ENCODE measurements at regions not wholly inside any gene's neighbourhood (a gene's known extent, or its start where the extent isn't known, plus 50 kb on each side); places are given as distances from the start of the nearest gene placed in this dataset.
"Not testable (repeated sequence)": the region's sequence is repeated elsewhere in the genome, so short reads cannot be mapped to it uniquely, and the experiment has no call there.

- Histone ChIP-seq H3K4me3 (ENCODE audit: insufficient read depth, low read length) (no peak overlapping the region), H3K27ac (ENCODE audit: low read depth, low read length) (no peak overlapping the region), H3K4me2 (ENCODE audit: insufficient read depth, low read length) (no peak overlapping the region)
Observed at GRCh38 chr6:62999796-63000195, 211.5 kb upstream of the FKBP1C start.

GRCh38 chr6:63006018-63006417 lies 205.3 kb upstream of the FKBP1C start:
- not testable (repeated sequence) for H3K4me2 ChIP-seq (ENCODE audit: insufficient read depth, low read length); H4K20me1 ChIP-seq (ENCODE audit: insufficient read depth, low read length); H3K36me3 ChIP-seq (ENCODE audit: insufficient read depth, low read length); H3K27ac ChIP-seq (ENCODE audit: low read depth, low read length); H3K27me3 ChIP-seq (ENCODE audit: insufficient read depth, low read length); H3K9me3 ChIP-seq (ENCODE audit: low read depth, low read length); H3K79me2 ChIP-seq (ENCODE audit: insufficient read depth, low read length); H3K4me1 ChIP-seq (ENCODE audit: insufficient read depth, low read length); H3K4me3 ChIP-seq (ENCODE audit: insufficient read depth, low read length); DNase-seq (ENCODE audit: insufficient read length, low spot score, missing footprints); H2AFZ ChIP-seq (ENCODE audit: low read length)

More at GRCh38 chr6:62999796-63000195, 211.5 kb upstream of the FKBP1C start:
- H4K20me1 ChIP-seq (ENCODE audit: insufficient read depth, low read length): no peaks in the 10 kb centered on the region
- H3K4me1 ChIP-seq (ENCODE audit: insufficient read depth, low read length): no peaks in the 10 kb centered on the region
- H2AFZ ChIP-seq (ENCODE audit: low read length): no peak overlapping the region
- H3K79me2 ChIP-seq (ENCODE audit: insufficient read depth, low read length): no peaks in the 10 kb centered on the region
- H3K36me3 ChIP-seq (ENCODE audit: insufficient read depth, low read length): no peaks in the 10 kb centered on the region
- TF ChIP-seq CTCF (IDR thresholded peaks at IDR 0.05; ENCODE audit: extremely low read depth, low read depth, low read length): no peak
- no peaks in the 10 kb centered on the region for H3K27me3 ChIP-seq (ENCODE audit: insufficient read depth, low read length)
- DNase-seq (ENCODE audit: insufficient read length, low spot score, missing footprints): no peak
- H3K9me3 ChIP-seq (ENCODE audit: low read depth, low read length): no peaks in the 10 kb centered on the region

GRCh38 chr6:63010962-63011361 lies 200.3 kb upstream of the FKBP1C start:
- not testable (repeated sequence) for H3K4me1 ChIP-seq (ENCODE audit: insufficient read depth, low read length); H2AFZ ChIP-seq (ENCODE audit: low read length)

GRCh38 chr6:63014290-63014689 lies 197.0 kb upstream of the FKBP1C start:
- H3K4me2 ChIP-seq (ENCODE audit: insufficient read depth, low read length): no peak overlapping the region
- no peak overlapping the region for H2AFZ ChIP-seq (ENCODE audit: low read length)

More at GRCh38 chr6:63010962-63011361, 200.3 kb upstream of the FKBP1C start:
- not testable (repeated sequence) for H4K20me1 ChIP-seq (ENCODE audit: insufficient read depth, low read length); H3K9me3 ChIP-seq (ENCODE audit: low read depth, low read length); H3K4me2 ChIP-seq (ENCODE audit: insufficient read depth, low read length); H3K36me3 ChIP-seq (ENCODE audit: insufficient read depth, low read length); H3K4me3 ChIP-seq (ENCODE audit: insufficient read depth, low read length); DNase-seq (ENCODE audit: insufficient read length, low spot score, missing footprints); H3K27me3 ChIP-seq (ENCODE audit: insufficient read depth, low read length); H3K79me2 ChIP-seq (ENCODE audit: insufficient read depth, low read length); H3K27ac ChIP-seq (ENCODE audit: low read depth, low read length)

GRCh38 chr6:63022631-63023030 lies 188.6 kb upstream of the FKBP1C start:
- Histone ChIP-seq H3K4me1 (ENCODE audit: insufficient read depth, low read length) (no peaks in the 10 kb centered on the region), H3K36me3 (ENCODE audit: insufficient read depth, low read length) (no peaks in the 10 kb centered on the region), H3K27ac (ENCODE audit: low read depth, low read length) (no peak overlapping the region), H3K9me3 (ENCODE audit: low read depth, low read length) (no peaks in the 10 kb centered on the region), H3K4me3 (ENCODE audit: insufficient read depth, low read length) (no peak overlapping the region), H3K27me3 (ENCODE audit: insufficient read depth, low read length) (no peaks in the 10 kb centered on the region), H3K4me2 (ENCODE audit: insufficient read depth, low read length) (no peak overlapping the region), H3K79me2 (ENCODE audit: insufficient read depth, low read length) (no peaks in the 10 kb centered on the region), H4K20me1 (ENCODE audit: insufficient read depth, low read length) (no peaks in the 10 kb centered on the region), H2AFZ (ENCODE audit: low read length) (no peak overlapping the region)
- TF ChIP-seq CTCF (IDR thresholded peaks at IDR 0.05; ENCODE audit: extremely low read depth, low read depth, low read length): no peak
- DNase-seq (ENCODE audit: insufficient read length, low spot score, missing footprints): no peak

More at GRCh38 chr6:63014290-63014689, 197.0 kb upstream of the FKBP1C start:
- H3K4me1 ChIP-seq (ENCODE audit: insufficient read depth, low read length): no peaks in the 10 kb centered on the region
- no peak overlapping the region for H3K27ac ChIP-seq (ENCODE audit: low read depth, low read length)
- peaks cover 2% of the 10 kb centered on the region for H3K9me3 ChIP-seq (ENCODE audit: low read depth, low read length)
- H3K27me3 ChIP-seq (ENCODE audit: insufficient read depth, low read length): no peaks in the 10 kb centered on the region
- no peak for TF ChIP-seq CTCF (IDR thresholded peaks at IDR 0.05; ENCODE audit: extremely low read depth, low read depth, low read length)
- DNase-seq (ENCODE audit: insufficient read length, low spot score, missing footprints): no peak
- H4K20me1 ChIP-seq (ENCODE audit: insufficient read depth, low read length): no peaks in the 10 kb centered on the region
- no peak overlapping the region for H3K4me3 ChIP-seq (ENCODE audit: insufficient read depth, low read length)
- H3K79me2 ChIP-seq (ENCODE audit: insufficient read depth, low read length): no peaks in the 10 kb centered on the region
- H3K36me3 ChIP-seq (ENCODE audit: insufficient read depth, low read length): no peaks in the 10 kb centered on the region

All from osteoblast (primary cell).